Large intestine (tissue), 3 donors: ENCODE measurements at regions not wholly inside any gene's neighbourhood (a gene's known extent, or its start where the extent isn't known, plus 50 kb on each side); places are given as distances from the start of the nearest gene placed in this dataset.

ENCODE experiments used
- DNase-seq, 2 donors: peaks; one replicate each; pipeline versions ENCODE4 v3.0.0 to v3.0.0-alpha.2; 2013
- H3K27ac ChIP-seq: one replicate; pipeline ENCODE4 v1.5.1; 2013; ENCODE audit warnings: low read length
- H3K27me3 ChIP-seq: 2 replicates; pipeline ENCODE4 v1.6.1; 2013; ENCODE audit warnings: low read length; ENCODE audit not compliant: control insufficient read depth, insufficient read depth
- H3K36me3 ChIP-seq: 2 replicates; pipeline ENCODE4 v1.6.1; 2013; ENCODE audit warnings: low read length; ENCODE audit not compliant: control insufficient read depth, insufficient read depth
- H3K4me1 ChIP-seq: one replicate; pipeline ENCODE4 v1.6.1; 2013; ENCODE audit warnings: low read length; ENCODE audit not compliant: control insufficient read depth, insufficient read depth
- H3K4me3 ChIP-seq: one replicate; pipeline ENCODE4 v1.5.1; 2013; ENCODE audit warnings: low read length
- H3K9me3 ChIP-seq: one replicate; pipeline ENCODE4 v1.6.1; 2013; ENCODE audit warnings: mild to moderate bottlenecking, low read depth, low read length, moderate library complexity; ENCODE audit not compliant: control insufficient read depth
- WGBS: methylation state at CpG from one replicate; pipeline ENCODE4 v1.1.5; 2013; ENCODE audit warnings: low lambda C conversion rate; ENCODE audit not compliant: insufficient coverage; 5-methylcytosine and 5-hydroxymethylcytosine counted together

DNA sequence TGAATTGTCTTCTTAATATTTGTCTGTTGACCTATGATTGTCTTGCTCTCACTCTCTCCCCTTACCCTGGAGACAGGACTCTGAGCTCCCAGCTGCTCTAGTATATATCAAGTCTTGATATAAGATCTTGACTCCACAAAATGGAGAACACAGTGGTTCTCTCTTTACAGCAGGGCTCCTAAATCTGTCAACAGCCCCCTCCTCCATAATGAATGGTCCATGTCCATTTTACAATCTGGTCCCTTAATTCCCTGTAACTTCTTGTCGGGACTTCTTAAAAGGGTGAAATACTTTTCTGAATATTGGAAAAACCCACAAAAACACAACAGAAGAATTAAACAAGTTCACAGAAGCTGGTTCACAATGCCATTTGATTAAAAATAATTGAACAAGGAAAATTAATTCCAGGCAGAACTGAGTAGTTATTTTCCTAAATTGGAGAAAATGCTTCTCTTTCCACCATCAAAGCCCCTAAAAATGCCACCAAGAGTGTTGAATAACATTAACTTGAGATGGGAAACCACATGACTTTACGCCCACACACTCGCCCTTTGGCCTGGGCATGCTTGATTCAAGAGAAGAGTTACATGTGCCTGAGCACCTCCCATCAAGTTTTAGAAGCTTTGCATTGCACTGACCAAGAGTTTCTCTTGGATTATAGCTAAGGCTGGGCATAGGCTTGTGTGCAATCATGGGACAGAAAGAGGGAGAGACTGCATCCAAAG, 109.8 kb downstream of the TOMM20 start:
- DNase-seq, result no peak
- H3K4me1 ChIP-seq, result no peaks in the 10 kb centered on the region
- no peaks in the 10 kb centered on the region for H3K36me3 ChIP-seq
- H3K27ac ChIP-seq, result no peak overlapping the region
- no peaks in the 10 kb centered on the region for H3K9me3 ChIP-seq
- H3K27me3 ChIP-seq, result no peaks in the 10 kb centered on the region
- WGBS, result no CpG with 5 or more reads among the region's 3 CpGs
- no peak overlapping the region for H3K4me3 ChIP-seq

DNA sequence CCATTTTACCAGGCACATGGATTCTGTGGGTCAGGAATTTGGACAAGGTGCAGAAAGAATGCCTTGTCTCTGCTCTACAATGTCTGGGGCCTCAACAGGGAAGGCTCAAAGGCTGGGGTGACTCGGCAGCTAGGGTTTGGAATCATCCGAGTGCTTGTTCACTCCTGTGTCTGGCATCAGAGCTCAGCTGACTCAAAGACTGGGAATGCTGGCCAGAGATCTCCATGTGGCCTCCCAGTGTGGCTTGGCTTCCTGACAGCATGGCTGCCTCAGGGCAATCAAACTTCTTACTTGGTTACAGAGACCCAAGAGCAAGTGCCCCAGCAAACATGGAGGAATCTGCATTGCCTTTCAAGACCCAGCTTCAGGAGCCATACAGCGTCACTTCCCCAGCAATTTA, 110.5 kb downstream of the TOMM20 start:
- no peak for DNase-seq
- Histone ChIP-seq H3K9me3 (no peaks in the 10 kb centered on the region), H3K4me1 (no peaks in the 10 kb centered on the region), H3K27me3 (no peaks in the 10 kb centered on the region), H3K36me3 (no peaks in the 10 kb centered on the region), H3K4me3 (no peak overlapping the region), H3K27ac (no peak overlapping the region)
- no CpG with 5 or more reads among the region's 3 CpGs for WGBS

DNA sequence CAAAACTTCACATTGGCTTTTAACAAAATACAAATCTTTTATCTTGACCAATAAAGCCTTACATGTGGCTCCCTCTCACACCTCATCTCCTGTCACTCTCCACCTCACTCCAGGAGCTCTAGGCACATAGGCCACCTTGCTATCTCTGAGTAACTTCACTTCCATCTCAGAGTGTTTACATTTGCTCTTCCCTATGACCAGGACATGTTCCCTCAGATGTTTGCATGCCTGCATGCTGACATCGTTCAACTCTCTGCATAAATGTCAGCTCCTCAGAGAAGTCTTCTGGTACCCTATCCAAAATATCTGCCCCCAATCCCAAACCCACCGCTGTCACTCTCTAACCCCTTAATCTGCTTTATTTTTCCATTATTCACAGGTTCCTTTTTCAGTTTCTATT, 110.9 kb downstream of the TOMM20 start:
- Histone ChIP-seq H3K9me3 (no peaks in the 10 kb centered on the region), H3K36me3 (no peaks in the 10 kb centered on the region), H3K4me1 (no peaks in the 10 kb centered on the region), H3K27ac (no peak overlapping the region), H3K27me3 (no peaks in the 10 kb centered on the region), H3K4me3 (no peak overlapping the region)
- no CpG with 5 or more reads among the region's 2 CpGs for WGBS
- no peak for DNase-seq

DNA sequence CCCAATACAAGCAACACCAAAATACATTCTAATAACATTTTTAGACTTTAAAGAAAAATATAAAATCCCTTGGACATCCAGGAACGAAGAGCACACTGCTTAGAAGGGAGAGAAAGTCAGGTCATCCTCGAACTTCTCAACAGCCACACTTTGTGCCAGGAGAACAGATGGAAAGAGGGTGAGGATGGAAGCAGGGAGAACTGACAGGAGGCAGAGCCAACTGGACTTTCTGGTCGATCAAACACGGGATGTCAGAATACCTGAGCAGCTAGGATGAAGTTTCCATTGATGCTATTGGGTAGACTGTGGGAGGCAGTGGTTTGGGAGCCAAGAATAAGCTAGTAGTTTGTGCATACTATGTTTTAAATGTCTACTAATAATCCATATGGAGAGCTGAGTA, 111.4 kb downstream of the TOMM20 start:
- Histone ChIP-seq H3K9me3 (no peaks in the 10 kb centered on the region), H3K36me3 (no peaks in the 10 kb centered on the region), H3K4me3 (no peak overlapping the region), H3K27ac (no peak overlapping the region), H3K27me3 (no peaks in the 10 kb centered on the region), H3K4me1 (no peaks in the 10 kb centered on the region)
- WGBS, result 100% methylated on average over 1 of the region's 4 CpGs
- no peak for DNase-seq

DNA sequence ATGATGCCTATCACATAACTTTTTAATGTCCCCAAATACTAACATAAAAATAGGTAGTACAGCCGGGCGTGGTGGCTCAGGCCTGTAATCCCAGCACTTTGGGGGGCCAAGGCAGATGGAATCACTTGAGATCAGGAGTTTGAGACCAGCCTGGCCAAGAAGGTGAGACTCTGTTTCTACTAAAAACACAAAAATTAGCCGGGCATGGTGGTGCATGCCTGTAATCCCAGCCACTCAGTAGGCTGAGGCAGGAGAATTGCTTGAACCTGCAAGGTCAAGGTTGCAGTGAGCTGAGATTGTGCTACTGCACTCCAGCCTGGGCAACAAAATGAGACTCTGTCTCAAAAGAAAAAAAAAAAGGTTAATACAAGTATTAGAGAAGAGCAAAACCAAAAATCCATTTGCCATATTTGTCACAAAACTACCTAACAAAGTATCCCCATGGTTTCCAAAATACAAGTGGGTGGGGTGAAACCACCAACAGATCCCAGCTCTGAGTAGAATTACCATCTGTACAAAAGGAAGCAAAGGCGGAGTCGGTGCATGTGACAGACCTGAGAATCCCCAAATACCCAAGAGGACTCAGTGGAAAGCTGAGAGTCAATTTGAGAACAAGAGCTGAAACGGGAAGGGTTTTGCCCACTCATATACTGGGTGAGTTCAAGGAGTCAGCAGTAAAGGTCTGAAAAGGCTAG, 113.2 kb downstream of the TOMM20 start:
- 94% methylated on average over 3 of the region's 6 CpGs for WGBS
- no peak overlapping the region for H3K27ac ChIP-seq
- no peaks in the 10 kb centered on the region for H3K4me1 ChIP-seq
- no peak overlapping the region for H3K4me3 ChIP-seq
- H3K27me3 ChIP-seq, result no peaks in the 10 kb centered on the region
- H3K9me3 ChIP-seq, result no peaks in the 10 kb centered on the region
- H3K36me3 ChIP-seq, result no peaks in the 10 kb centered on the region
- DNase-seq, result no peak

DNA sequence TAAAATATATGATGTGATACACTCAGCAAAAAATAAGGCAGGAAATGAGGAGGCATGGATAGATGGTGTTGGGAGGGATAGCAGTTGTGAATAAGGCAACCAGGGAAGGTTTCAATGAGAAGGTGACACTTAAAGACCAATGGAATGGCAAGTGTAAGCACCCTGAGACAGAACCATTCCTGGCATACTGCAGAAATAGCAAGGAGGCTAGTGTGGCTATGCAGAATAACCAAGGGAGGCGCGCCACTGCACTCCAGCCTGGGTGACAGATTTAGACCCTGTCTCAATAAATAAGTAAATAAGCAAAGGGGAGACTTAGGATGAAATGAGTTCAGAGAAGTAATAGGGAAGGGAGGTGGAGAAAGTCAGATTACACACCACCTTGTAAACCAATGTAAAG, 113.9 kb downstream of the TOMM20 start:
- no peaks in the 10 kb centered on the region for H3K27me3 ChIP-seq
- H3K4me1 ChIP-seq, result no peaks in the 10 kb centered on the region
- H3K4me3 ChIP-seq, result no peak overlapping the region
- H3K36me3 ChIP-seq, result no peaks in the 10 kb centered on the region
- no peaks in the 10 kb centered on the region for H3K9me3 ChIP-seq
- no peak for DNase-seq
- no CpG with 5 or more reads among the region's 2 CpGs for WGBS
- no peak overlapping the region for H3K27ac ChIP-seq

DNA sequence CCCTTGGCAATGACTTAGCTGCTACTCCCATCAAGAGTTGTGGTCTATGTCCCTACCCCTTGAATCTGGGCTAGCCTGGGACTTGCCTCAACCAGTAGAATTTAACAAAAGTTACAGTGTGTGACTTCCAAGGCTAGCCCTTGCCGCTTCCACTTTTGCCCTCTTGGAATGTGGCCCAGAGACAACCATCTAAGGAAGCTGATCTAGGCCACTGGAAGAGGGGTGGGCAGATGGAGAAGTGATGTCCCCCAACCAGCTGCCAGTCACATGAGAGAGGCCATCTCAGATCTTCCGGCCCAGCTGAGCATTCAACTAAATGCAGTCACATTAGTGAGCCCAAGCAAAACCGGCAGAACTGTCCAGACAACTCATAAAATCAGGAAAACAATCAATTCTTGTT, 115.1 kb downstream of the TOMM20 start:
- WGBS, result 100% methylated on average over 1 of the region's 3 CpGs
- Histone ChIP-seq H3K9me3 (no peaks in the 10 kb centered on the region), H3K27ac (no peak overlapping the region), H3K27me3 (no peaks in the 10 kb centered on the region), H3K4me1 (no peaks in the 10 kb centered on the region), H3K36me3 (no peaks in the 10 kb centered on the region), H3K4me3 (no peak overlapping the region)
- DNase-seq, result no peak

DNA sequence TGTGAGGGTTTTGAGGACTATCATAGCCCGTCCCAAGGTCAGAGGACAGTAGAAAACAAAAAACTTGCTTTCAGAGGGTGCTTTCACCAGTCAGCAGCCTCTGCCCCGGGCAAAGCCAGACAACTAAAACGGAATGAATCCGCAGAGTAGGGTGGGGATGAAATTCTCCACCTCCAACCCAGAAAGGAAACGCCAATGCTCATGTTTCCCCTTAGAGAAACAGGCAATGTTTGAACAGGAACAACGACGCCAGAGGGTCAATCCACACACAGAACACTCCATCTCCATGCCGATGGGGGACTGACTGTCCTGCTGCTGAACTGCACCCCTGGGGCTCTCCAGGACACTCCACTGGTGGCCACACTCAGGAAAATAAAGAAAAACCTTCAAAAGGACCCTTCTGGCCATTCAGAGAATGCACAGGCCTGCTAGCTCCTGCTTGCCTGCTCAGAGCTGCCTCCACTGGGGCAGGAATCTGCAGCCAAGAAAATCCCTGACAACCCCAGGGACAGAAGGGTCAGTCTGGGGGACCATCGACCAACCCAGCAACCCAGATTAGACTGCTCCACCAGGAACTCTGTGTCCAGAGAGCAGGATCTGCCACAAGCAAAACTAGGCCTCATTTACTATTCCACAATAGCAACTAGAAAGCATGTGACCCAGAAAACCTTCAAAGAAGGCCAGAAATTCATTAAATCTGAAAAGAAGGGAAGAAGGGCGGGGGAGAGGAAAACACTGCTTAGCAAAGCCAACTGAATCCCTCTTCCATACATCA, 116.0 kb downstream of the TOMM20 start:
- H3K36me3 ChIP-seq, result no peaks in the 10 kb centered on the region
- no peaks in the 10 kb centered on the region for H3K27me3 ChIP-seq
- no peaks in the 10 kb centered on the region for H3K4me1 ChIP-seq
- no peaks in the 10 kb centered on the region for H3K9me3 ChIP-seq
- no peak overlapping the region for H3K4me3 ChIP-seq
- no CpG with 5 or more reads among the region's 10 CpGs for WGBS
- no peak for DNase-seq
- H3K27ac ChIP-seq, result peak overlapping the region; percentile 8

DNA sequence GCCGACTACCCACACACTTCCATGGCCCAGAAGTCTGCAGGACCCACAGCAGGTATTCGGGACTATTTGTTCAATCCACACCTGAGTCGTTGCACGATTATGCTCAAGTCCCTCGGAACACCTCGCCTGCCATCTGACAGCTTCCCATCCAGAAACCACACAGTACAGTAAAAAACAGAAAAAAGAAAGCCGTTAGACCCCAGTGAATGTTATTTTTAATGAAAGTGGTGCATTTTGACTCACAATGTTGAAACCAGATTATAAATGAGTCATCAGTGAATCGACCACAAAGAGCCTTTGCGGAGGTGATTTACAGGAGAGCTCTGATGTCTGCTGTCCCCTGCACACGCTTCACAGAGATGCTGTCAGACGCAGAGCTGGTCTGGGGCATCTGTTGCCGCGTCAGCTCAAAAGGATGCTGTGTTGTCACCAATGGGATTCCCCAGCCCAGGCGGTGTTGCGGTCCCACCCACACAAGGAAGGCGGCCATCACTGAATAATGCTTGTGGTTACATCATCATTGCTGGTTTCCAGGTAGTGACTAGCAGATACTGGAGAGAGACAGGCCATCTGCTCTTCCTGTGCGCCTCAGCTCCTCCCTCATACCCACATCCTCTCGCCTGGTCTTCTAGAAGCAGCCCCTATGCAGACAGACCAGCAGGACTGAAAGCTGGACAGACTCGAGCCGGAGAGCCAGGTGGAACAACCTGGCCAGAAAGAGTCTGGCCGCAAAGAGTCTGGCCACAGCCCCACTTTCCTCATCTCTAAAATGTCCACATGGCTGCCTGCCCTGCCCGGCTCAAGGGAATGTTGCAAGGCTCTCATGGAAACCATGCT, 116.8 kb downstream of the TOMM20 start:
- H3K27me3 ChIP-seq, result no peaks in the 10 kb centered on the region
- H3K27ac ChIP-seq, result peak overlapping the region; percentile 8
- H3K36me3 ChIP-seq, result no peaks in the 10 kb centered on the region
- peak; percentile 49 to 55 for DNase-seq
- no peaks in the 10 kb centered on the region for H3K4me1 ChIP-seq
- no CpG with 5 or more reads among the region's 22 CpGs for WGBS
- no peak overlapping the region for H3K4me3 ChIP-seq
- no peaks in the 10 kb centered on the region for H3K9me3 ChIP-seq

DNA sequence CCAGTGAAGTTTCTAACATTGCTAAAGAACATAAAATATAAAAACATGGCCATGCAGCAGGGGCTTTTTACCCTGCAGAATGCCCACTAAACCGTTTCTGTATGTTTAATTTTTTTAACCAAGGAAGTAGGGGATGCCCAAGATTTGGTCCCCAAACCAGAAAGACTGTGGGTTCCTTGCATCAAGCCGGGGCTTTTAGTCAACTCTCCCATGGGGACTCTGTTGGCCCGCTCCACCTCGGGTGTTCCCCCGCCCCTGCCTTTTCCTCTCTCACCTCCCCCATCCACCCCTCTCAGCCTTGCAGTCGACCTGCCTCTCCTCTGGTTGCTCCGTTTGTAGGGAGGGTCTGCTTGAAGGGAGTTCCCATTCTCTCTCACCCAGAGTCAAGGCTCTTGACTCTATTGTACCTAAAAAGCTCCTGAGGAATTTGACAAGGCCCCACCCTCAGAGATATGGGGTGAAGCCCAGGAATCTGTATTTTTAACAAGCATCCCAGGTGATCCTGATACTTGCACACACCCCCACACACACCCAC, 117.5 kb downstream of the TOMM20 start:
- H3K4me3 ChIP-seq, result no peak overlapping the region
- no peaks in the 10 kb centered on the region for H3K9me3 ChIP-seq
- no peak overlapping the region for H3K27ac ChIP-seq
- H3K4me1 ChIP-seq, result no peaks in the 10 kb centered on the region
- 100% methylated on average over 1 of the region's 7 CpGs for WGBS
- H3K27me3 ChIP-seq, result no peaks in the 10 kb centered on the region
- H3K36me3 ChIP-seq, result no peaks in the 10 kb centered on the region
- DNase-seq, result no peak
